ENCODE measurements at regions not wholly inside any gene's neighbourhood (a gene's known extent, or its start where the extent isn't known, plus 50 kb on each side); places are given as distances from the start of the nearest gene placed in this dataset.

DNA sequence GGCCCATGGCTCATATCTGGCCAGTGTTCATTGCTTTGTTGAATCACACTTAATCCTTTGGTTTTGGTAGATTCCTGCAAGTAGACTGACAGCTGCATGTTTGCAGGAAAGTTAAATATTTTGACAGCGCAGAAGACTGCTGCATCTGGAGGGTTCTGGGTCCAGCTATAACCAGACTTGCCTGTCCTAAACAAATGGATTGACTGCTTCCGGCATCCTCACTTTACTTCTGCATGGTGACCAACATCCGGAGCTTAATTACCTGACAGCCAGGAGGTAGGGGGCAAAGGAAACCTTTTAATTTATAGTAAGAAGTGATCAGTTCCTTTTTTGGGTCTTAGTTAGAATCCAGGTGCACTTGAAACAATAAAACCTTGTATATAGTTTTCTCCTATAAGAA is 263.3 kb downstream of the SNX10 start:
- CTCF ChIA-PET (ENCODE audit: partially characterized antibody), result interaction anchor here (1.0 kb wide), 1 partner anchor 28 kb away, joined by 3 read pairs; no protein-coding TSS in a partner anchor
- Histone ChIP-seq H3K36me3 (ENCODE audit: insufficient read depth, low read length) (no peaks in the 10 kb centered on the region), H3K9me3 (ENCODE audit: control insufficient read depth in 1 of 2, low read length in 2 of 2) (no peaks in the 10 kb centered on the region), H3K4me3 (ENCODE audit: low read length in 2 of 2) (no peak overlapping the region), H3K27me3 (ENCODE audit: insufficient read depth, low read length) (no peaks in the 10 kb centered on the region), H3K27ac (ENCODE audit: low read depth, low read length) (no peak overlapping the region), H3K4me1 (ENCODE audit: insufficient read depth, low read length) (no peaks in the 10 kb centered on the region)
- H3K36me3 Mint-ChIP-seq, result no peaks in the 10 kb centered on the region
- peaks cover 0 to 1% (median 0%) of the 10 kb centered on the region in 4 donors for H3K4me1 Mint-ChIP-seq
- POLR2A ChIA-PET (ENCODE audit: partially characterized antibody), result no interaction called here
- no peak overlapping the region for H3K27ac Mint-ChIP-seq
- no peak overlapping the region for H3K4me3 Mint-ChIP-seq
- H3K27me3 Mint-ChIP-seq, result peaks cover 0 to 9% of the 10 kb centered on the region in 2 donors
- peaks cover 0 to 5% (median 0%) of the 10 kb centered on the region in 8 donors for H3K9me3 Mint-ChIP-seq
- intact Hi-C loops (cut with micrococcal nuclease), result no loop called here
- DNase-seq, result no peak

DNA sequence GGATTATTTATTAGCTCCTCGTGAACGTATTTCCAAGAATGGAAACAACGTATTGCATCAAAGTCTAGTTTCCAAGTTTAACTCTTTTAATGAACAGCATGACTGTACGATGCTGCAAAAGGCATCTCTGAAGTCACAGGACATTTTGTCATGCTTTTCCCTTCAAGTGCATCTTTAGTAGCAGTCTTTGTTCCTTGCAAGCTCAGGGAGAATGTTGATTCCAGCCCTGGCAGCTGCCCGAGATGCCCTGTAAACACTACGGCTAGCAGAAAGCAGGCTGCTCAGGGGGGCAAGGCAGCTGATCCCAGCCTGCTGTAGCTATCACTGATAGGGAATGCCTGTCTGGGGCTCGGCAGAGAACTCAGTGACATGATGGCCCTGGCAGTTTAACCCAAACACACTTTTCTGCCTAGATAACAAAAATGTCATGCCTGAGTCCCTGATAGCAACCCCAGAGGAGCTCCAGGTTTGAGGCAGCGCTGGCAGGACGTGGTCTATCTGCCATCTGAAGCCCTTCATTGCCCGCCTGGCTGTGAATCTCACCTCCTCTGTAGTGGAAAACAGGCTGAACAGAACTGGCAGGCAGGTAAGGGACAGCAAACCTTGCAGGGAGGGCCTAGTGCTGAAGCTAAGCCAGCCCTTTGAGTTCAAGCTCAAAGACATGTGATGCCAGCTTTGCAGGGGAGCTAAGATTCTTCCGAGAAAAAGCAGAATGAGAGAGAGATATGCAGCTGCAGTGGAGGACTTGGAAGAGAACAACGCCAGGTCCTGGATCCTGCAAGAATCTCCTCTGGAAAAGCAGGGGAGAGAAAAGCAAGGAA is 264.6 kb downstream of the SNX10 start:
- no peak overlapping the region for H3K27ac Mint-ChIP-seq
- POLR2A ChIA-PET (ENCODE audit: partially characterized antibody), result no interaction called here
- CTCF ChIA-PET (ENCODE audit: partially characterized antibody), result no interaction called here
- peaks cover 0 to 1% (median 0%) of the 10 kb centered on the region in 4 donors for H3K4me1 Mint-ChIP-seq
- H3K4me3 Mint-ChIP-seq, result no peak overlapping the region
- no peaks in the 10 kb centered on the region for H3K27me3 ChIP-seq (ENCODE audit: insufficient read depth, low read length)
- no peaks in the 10 kb centered on the region for H3K36me3 Mint-ChIP-seq
- no peak overlapping the region for H3K27ac ChIP-seq (ENCODE audit: low read depth, low read length)
- no peak overlapping the region for H3K4me3 ChIP-seq (ENCODE audit: low read length in 2 of 2)
- intact Hi-C loops (cut with micrococcal nuclease), result no loop called here
- H3K27me3 Mint-ChIP-seq, result peaks cover 1 to 15% of the 10 kb centered on the region in 2 donors
- no peaks in the 10 kb centered on the region for H3K4me1 ChIP-seq (ENCODE audit: insufficient read depth, low read length)
- H3K9me3 Mint-ChIP-seq, result peaks cover 0 to 5% (median 0%) of the 10 kb centered on the region in 8 donors
- no peak for DNase-seq
- no peaks in the 10 kb centered on the region for H3K36me3 ChIP-seq (ENCODE audit: insufficient read depth, low read length)
- no peaks in the 10 kb centered on the region for H3K9me3 ChIP-seq (ENCODE audit: control insufficient read depth in 1 of 2, low read length in 2 of 2)

DNA sequence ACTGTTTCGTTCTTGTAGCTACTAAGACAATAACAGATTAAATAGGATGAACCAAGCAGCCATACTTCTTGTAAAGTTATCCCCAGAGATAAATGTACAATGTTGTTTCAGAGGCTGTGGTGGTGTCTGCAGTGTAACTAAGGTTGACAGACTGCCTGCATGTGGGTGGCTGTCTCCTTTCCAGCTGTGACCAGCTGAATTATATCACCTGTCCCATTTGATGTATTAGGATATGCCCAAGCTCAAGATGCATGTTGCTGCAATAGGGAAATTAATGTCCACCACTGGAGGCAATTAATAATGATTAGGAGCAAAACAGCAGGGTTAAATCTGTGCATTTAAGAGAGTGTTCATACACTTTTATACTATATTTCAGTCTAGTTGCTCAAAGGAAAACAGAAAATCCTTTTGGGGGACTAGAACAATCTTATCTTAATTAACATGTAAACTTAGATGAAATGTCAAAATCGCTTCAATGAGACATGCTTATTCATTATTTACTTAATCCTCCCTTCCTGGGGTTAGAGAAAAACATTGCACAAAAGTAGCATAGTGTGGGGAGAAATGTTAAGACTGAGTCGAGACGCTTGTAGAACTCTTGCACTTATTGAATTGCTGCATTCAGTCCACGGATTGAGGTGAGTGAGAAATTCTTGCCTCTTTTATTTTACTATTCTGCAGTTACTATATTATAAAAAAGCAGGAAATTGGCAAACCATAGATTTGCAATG is 269.0 kb downstream of the SNX10 start:
- Histone ChIP-seq H3K4me3 (ENCODE audit: low read length in 2 of 2) (no peak overlapping the region), H3K27ac (ENCODE audit: low read depth, low read length) (no peak overlapping the region), H3K9me3 (ENCODE audit: control insufficient read depth in 1 of 2, low read length in 2 of 2) (no peaks in the 10 kb centered on the region), H3K36me3 (ENCODE audit: insufficient read depth, low read length) (no peaks in the 10 kb centered on the region), H3K27me3 (ENCODE audit: insufficient read depth, low read length) (no peaks in the 10 kb centered on the region), H3K4me1 (ENCODE audit: insufficient read depth, low read length) (no peaks in the 10 kb centered on the region)
- no peaks in the 10 kb centered on the region for H3K36me3 Mint-ChIP-seq
- DNase-seq, result no peak
- H3K9me3 Mint-ChIP-seq, result peaks cover 0 to 9% (median 0%) of the 10 kb centered on the region in 8 donors
- intact Hi-C loops (cut with micrococcal nuclease), result no loop called here
- ChIA-PET POLR2A (ENCODE audit: partially characterized antibody) (no interaction called here), CTCF (ENCODE audit: partially characterized antibody) (no interaction called here)
- H3K27me3 Mint-ChIP-seq, result peaks cover 11 to 26% of the 10 kb centered on the region in 2 donors
- no peak overlapping the region for H3K4me3 Mint-ChIP-seq
- H3K27ac Mint-ChIP-seq, result no peak overlapping the region
- peaks cover 0 to 1% (median 0%) of the 10 kb centered on the region in 4 donors for H3K4me1 Mint-ChIP-seq

DNA sequence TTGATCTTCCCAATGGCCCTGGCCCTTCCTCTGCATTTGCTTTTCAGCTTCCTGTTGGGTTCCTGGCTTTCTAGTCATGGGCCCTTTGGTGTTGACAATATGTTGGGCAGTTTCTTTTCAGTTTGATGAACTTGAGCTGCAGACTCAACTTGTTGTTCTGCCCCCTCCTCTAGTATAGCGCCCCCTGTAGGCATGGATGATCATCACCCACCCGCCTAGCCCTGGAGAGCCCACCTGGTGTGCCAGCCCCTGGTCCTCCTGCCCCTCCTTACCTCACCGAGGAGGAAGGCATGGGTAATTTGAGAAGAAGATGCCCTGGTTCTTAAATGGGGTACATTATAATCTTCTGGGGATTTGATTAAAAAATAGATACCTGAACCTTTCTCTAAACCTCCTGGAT is 271.2 kb downstream of the SNX10 start:
- no peak overlapping the region for H3K4me3 Mint-ChIP-seq
- no peaks in the 10 kb centered on the region for H3K27me3 ChIP-seq (ENCODE audit: insufficient read depth, low read length)
- DNase-seq, result no peak
- no peaks in the 10 kb centered on the region for H3K4me1 ChIP-seq (ENCODE audit: insufficient read depth, low read length)
- H3K36me3 ChIP-seq (ENCODE audit: insufficient read depth, low read length), result no peaks in the 10 kb centered on the region
- CTCF ChIA-PET (ENCODE audit: partially characterized antibody), result no interaction called here
- H3K27ac ChIP-seq (ENCODE audit: low read depth, low read length), result no peak overlapping the region
- H3K27ac Mint-ChIP-seq, result peak overlapping the region in 1 of 7 donors; percentile 44
- H3K4me1 Mint-ChIP-seq, result peaks cover 0 to 1% (median 0%) of the 10 kb centered on the region in 4 donors
- H3K27me3 Mint-ChIP-seq, result peaks cover 16 to 34% of the 10 kb centered on the region in 2 donors
- H3K4me3 ChIP-seq (ENCODE audit: low read length in 2 of 2), result no peak overlapping the region
- intact Hi-C loops (cut with micrococcal nuclease), result no loop called here
- POLR2A ChIA-PET (ENCODE audit: partially characterized antibody), result no interaction called here
- peaks cover 0 to 7% (median 1%) of the 10 kb centered on the region in 8 donors for H3K9me3 Mint-ChIP-seq
- H3K9me3 ChIP-seq (ENCODE audit: control insufficient read depth in 1 of 2, low read length in 2 of 2), result no peaks in the 10 kb centered on the region
- H3K36me3 Mint-ChIP-seq, result no peaks in the 10 kb centered on the region

DNA sequence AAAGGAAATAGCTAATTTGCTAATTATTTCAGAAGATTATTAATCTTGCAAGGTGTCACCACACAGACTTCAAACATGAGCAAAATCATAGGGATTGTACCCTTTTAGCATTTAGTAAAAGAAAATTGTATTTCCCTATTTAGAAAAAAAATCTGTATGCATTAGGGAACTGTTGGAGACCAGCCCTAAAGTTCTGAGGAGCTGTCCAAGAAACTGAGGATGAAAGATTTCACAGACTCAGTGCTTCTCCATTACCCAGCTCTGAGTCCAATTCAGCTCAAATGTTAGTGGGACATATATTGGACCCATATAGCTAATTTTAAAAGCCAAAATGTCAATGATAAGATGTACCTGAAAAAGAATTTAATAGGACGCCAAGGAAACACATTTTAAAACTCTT is 271.7 kb downstream of the SNX10 start:
- intact Hi-C loops (cut with micrococcal nuclease), result no loop called here
- H3K9me3 ChIP-seq (ENCODE audit: control insufficient read depth in 1 of 2, low read length in 2 of 2), result no peaks in the 10 kb centered on the region
- Mint-ChIP-seq H3K9me3 (peaks cover 0 to 7% (median 1%) of the 10 kb centered on the region in 8 donors), H3K36me3 (no peaks in the 10 kb centered on the region), H3K4me1 (peaks cover 0 to 1% (median 0%) of the 10 kb centered on the region in 4 donors), H3K27me3 (peaks cover 17 to 34% of the 10 kb centered on the region in 2 donors), H3K27ac (no peak overlapping the region), H3K4me3 (no peak overlapping the region)
- H3K36me3 ChIP-seq (ENCODE audit: insufficient read depth, low read length), result no peaks in the 10 kb centered on the region
- no peaks in the 10 kb centered on the region for H3K4me1 ChIP-seq (ENCODE audit: insufficient read depth, low read length)
- no peak overlapping the region for H3K27ac ChIP-seq (ENCODE audit: low read depth, low read length)
- ChIA-PET POLR2A (ENCODE audit: partially characterized antibody) (no interaction called here), CTCF (ENCODE audit: partially characterized antibody) (no interaction called here)
- H3K27me3 ChIP-seq (ENCODE audit: insufficient read depth, low read length), result no peaks in the 10 kb centered on the region
- no peak overlapping the region for H3K4me3 ChIP-seq (ENCODE audit: low read length in 2 of 2)
- no peak for DNase-seq

DNA sequence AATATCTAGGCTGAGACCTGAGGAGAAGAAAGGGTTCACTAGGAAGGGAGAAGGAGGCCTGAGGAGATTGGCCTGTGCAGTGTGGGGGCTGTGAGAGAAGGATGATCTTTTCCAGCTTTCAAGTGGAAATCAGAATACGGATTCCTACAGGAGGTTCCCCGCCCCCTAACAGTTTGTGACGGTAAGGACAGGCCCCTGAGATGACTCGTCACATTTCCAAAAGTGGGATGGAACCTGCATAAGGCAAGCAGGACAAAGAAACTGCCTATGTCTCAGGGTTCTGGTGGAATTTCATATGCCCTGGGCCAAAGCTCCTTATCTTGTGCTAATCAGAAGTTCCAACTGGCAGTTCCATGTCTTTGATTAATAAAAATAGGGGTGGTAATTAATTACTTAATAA is 275.6 kb downstream of the SNX10 start:
- H3K36me3 ChIP-seq (ENCODE audit: insufficient read depth, low read length), result no peaks in the 10 kb centered on the region
- ChIA-PET POLR2A (ENCODE audit: partially characterized antibody) (no interaction called here), CTCF (ENCODE audit: partially characterized antibody) (no interaction called here)
- no peaks in the 10 kb centered on the region for H3K4me1 ChIP-seq (ENCODE audit: insufficient read depth, low read length)
- H3K27me3 Mint-ChIP-seq, result peaks cover 16 to 27% of the 10 kb centered on the region in 2 donors
- no peak for DNase-seq
- intact Hi-C loops (cut with micrococcal nuclease), result no loop called here
- H3K4me3 ChIP-seq (ENCODE audit: low read length in 2 of 2), result no peak overlapping the region
- no peak overlapping the region for H3K27ac ChIP-seq (ENCODE audit: low read depth, low read length)
- H3K27ac Mint-ChIP-seq, result no peak overlapping the region
- no peaks in the 10 kb centered on the region for H3K27me3 ChIP-seq (ENCODE audit: insufficient read depth, low read length)
- H3K36me3 Mint-ChIP-seq, result no peaks in the 10 kb centered on the region
- peaks cover 0 to 13% (median 4%) of the 10 kb centered on the region in 8 donors for H3K9me3 Mint-ChIP-seq
- no peaks in the 10 kb centered on the region for H3K4me1 Mint-ChIP-seq
- no peaks in the 10 kb centered on the region for H3K9me3 ChIP-seq (ENCODE audit: control insufficient read depth in 1 of 2, low read length in 2 of 2)
- H3K4me3 Mint-ChIP-seq, result no peak overlapping the region

DNA sequence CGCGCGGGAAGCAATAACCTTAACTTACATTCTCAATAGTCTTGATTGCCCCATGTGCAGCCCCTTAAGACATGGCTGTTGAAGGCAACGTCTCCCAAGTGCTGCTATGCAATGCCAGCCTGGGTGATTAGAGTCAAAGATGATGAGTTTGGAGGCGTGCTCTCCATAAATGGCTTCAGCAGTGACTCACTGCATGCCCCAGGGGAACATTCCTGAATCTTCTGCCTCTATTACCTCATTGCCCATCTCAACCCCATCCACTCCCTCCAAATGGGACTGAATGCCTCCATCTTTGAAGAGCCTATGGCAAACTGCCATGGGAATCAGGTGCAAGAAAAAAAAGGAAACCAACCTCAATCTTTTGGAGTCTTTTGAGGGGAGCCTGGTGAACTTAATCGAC is 282.8 kb downstream of the SNX10 start:
- no peaks in the 10 kb centered on the region for H3K36me3 ChIP-seq (ENCODE audit: insufficient read depth, low read length)
- Mint-ChIP-seq H3K27ac (no peak overlapping the region), H3K4me3 (no peak overlapping the region), H3K27me3 (peaks cover 3 to 10% of the 10 kb centered on the region in 2 donors), H3K9me3 (peaks cover 0 to 13% (median 3%) of the 10 kb centered on the region in 8 donors), H3K36me3 (no peaks in the 10 kb centered on the region), H3K4me1 (peaks cover 0 to 4% (median 0%) of the 10 kb centered on the region in 4 donors)
- intact Hi-C loops (cut with micrococcal nuclease), result no loop called here
- H3K27me3 ChIP-seq (ENCODE audit: insufficient read depth, low read length), result no peaks in the 10 kb centered on the region
- ChIA-PET CTCF (ENCODE audit: partially characterized antibody) (interaction anchor here (0.6 kb wide), 1 partner anchor 1242 kb away, joined by 6 read pairs; no protein-coding TSS in a partner anchor), POLR2A (ENCODE audit: partially characterized antibody) (no interaction called here)
- no peak for DNase-seq
- H3K4me3 ChIP-seq (ENCODE audit: low read length in 2 of 2), result no peak overlapping the region
- H3K9me3 ChIP-seq (ENCODE audit: control insufficient read depth in 1 of 2, low read length in 2 of 2), result no peaks in the 10 kb centered on the region
- no peaks in the 10 kb centered on the region for H3K4me1 ChIP-seq (ENCODE audit: insufficient read depth, low read length)
- no peak overlapping the region for H3K27ac ChIP-seq (ENCODE audit: low read depth, low read length)
